OCI-LY1 (cell line): ENCODE measurements at regions not wholly inside any gene's neighbourhood (a gene's known extent, or its start where the extent isn't known, plus 50 kb on each side); places are given as distances from the start of the nearest gene placed in this dataset.

Source experiments
- H2AFZ ChIP-seq: fragments of 200-600 bp; sonication (generic), shearing (Covaris generic); 2 replicates; pipeline ENCODE4 v1.6.0; 2014; ENCODE audit warnings: antibody characterized with exemption, mild to moderate bottlenecking, low read length
- H3F3A ChIP-seq: fragments of 200-600 bp; sonication (generic), shearing (Covaris generic); 2 replicates; pipeline ENCODE4 v1.6.0; 2014; ENCODE audit warnings: mild to moderate bottlenecking, antibody characterized with exemption, low read length, moderate library complexity; ENCODE audit not compliant: insufficient read depth
- H3K27ac ChIP-seq: fragments of 200-600 bp; sonication (generic); 2 replicates; pipeline ENCODE4 v1.5.1; 2014; ENCODE audit warnings: low read length, mixed run types, mild to moderate bottlenecking, low read depth; ENCODE audit not compliant: poor library complexity, severe bottlenecking
- H3K27me3 ChIP-seq: fragments of 200-600 bp; sonication (generic); 2 replicates; pipeline ENCODE4 v1.6.0; 2014; ENCODE audit warnings: antibody characterized with exemption, mild to moderate bottlenecking, low read length, moderate library complexity; ENCODE audit not compliant: insufficient read depth
- H3K36me3 ChIP-seq: fragments of 200-600 bp; sonication (generic); 2 replicates; pipeline ENCODE4 v1.6.1; 2014; ENCODE audit warnings: mild to moderate bottlenecking, antibody characterized with exemption, low read length, moderate library complexity, mixed read lengths; ENCODE audit not compliant: insufficient read depth
- H3K4me1 ChIP-seq: fragments of 200-600 bp; sonication (generic); 2 replicates; pipeline ENCODE4 v1.5.1; 2014; ENCODE audit warnings: mild to moderate bottlenecking, low read length, moderate library complexity; ENCODE audit not compliant: insufficient read depth, severe bottlenecking
- H3K4me2 ChIP-seq: fragments of 200-600 bp; sonication (generic), shearing (Covaris generic); 2 replicates; pipeline ENCODE4 v1.6.1; 2014; ENCODE audit warnings: low read length
- H3K4me3 ChIP-seq: fragments of 200-600 bp; sonication (generic); 2 replicates; pipeline ENCODE4 v1.5.1; 2014; ENCODE audit warnings: low read length, low read depth, mild to moderate bottlenecking, mixed read lengths; ENCODE audit not compliant: poor library complexity, severe bottlenecking
- H3K79me2 ChIP-seq: fragments of 200-600 bp; shearing (Covaris generic); 2 replicates; pipeline ENCODE4 v1.6.1; 2016; ENCODE audit warnings: mixed run types, low read length, mixed read lengths; ENCODE audit not compliant: insufficient read depth
- H3K9ac ChIP-seq: fragments of 200-600 bp; sonication (generic), shearing (Covaris generic); 2 replicates; pipeline ENCODE4 v1.6.1; 2014; ENCODE audit warnings: mild to moderate bottlenecking, low read length, mixed read lengths
- H3K9me2 ChIP-seq: fragments of 200-600 bp; sonication (generic), shearing (Covaris generic); 2 replicates; pipeline ENCODE4 v1.6.1; 2014; ENCODE audit warnings: low read depth, mild to moderate bottlenecking, low read length, mixed read lengths
- H3K9me3 ChIP-seq: fragments of 200-600 bp; shearing (Covaris generic); 2 replicates; pipeline ENCODE4 v1.6.1; 2014; ENCODE audit warnings: low read length, mixed read lengths
- H4K20me1 ChIP-seq: fragments of 200-600 bp; sonication (generic), shearing (Covaris generic); 2 replicates; pipeline ENCODE4 v1.6.0; 2016; ENCODE audit warnings: mild to moderate bottlenecking, low read length; ENCODE audit not compliant: insufficient read depth
- EZH2 ChIP-seq: fragments of 200-600 bp; sonication (generic), shearing (Covaris generic); IDR thresholded peaks from 2 replicates; pipeline ENCODE4 v1.8.0; 2017; ENCODE audit warnings: borderline replicate concordance, mixed run types, mild to moderate bottlenecking, antibody characterized with exemption, low read length, moderate library complexity, mixed read lengths
- TF ChIP-seq, protein P1 (sequence below): fragments of 200-600 bp; sonication (generic), shearing (Covaris generic); IDR thresholded peaks from 2 replicates; pipeline ENCODE4 v1.5.1; 2017; ENCODE audit warnings: mild to moderate bottlenecking, antibody characterized with exemption, low read length, moderate library complexity, mixed read lengths

DNA sequence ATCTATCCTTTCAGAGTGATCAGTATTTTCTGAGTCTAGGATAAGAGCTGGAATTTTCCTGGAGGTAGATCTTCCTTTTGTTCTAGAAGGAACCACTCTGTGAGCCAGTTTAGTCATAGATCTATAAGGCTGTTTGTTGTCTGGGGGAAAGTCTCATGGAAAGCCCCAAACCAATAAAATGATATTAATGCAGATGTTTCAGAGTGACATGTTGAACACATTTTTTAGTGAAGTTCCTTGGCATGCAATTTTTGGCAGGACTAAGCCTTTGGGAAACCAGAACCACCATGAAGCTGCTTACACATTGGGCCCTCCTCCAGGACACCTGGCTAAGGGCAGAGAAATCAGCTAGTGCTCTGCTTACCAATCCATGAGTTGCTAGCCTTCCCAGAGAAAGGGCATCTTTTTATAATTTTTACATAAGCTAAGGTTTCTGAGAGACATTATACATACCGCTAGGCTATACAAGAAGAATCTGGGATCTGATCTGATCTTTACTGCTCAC is 101.5 kb upstream of the PCED1B start:
- H3K9ac ChIP-seq = no peak overlapping the region
- H3K4me2 ChIP-seq = no peak overlapping the region
- no peak overlapping the region for H2AFZ ChIP-seq
- no peak overlapping the region for H3K27ac ChIP-seq
- no peak for TF ChIP-seq EZH2
- TF ChIP-seq, protein P1, sequence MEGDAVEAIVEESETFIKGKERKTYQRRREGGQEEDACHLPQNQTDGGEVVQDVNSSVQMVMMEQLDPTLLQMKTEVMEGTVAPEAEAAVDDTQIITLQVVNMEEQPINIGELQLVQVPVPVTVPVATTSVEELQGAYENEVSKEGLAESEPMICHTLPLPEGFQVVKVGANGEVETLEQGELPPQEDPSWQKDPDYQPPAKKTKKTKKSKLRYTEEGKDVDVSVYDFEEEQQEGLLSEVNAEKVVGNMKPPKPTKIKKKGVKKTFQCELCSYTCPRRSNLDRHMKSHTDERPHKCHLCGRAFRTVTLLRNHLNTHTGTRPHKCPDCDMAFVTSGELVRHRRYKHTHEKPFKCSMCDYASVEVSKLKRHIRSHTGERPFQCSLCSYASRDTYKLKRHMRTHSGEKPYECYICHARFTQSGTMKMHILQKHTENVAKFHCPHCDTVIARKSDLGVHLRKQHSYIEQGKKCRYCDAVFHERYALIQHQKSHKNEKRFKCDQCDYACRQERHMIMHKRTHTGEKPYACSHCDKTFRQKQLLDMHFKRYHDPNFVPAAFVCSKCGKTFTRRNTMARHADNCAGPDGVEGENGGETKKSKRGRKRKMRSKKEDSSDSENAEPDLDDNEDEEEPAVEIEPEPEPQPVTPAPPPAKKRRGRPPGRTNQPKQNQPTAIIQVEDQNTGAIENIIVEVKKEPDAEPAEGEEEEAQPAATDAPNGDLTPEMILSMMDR = no peak
- no peaks in the 10 kb centered on the region for H3K4me1 ChIP-seq
- no peaks in the 10 kb centered on the region for H3F3A ChIP-seq
- H3K36me3 ChIP-seq = no peaks in the 10 kb centered on the region
- H3K79me2 ChIP-seq = no peaks in the 10 kb centered on the region
- H3K27me3 ChIP-seq = no peaks in the 10 kb centered on the region
- no peaks in the 10 kb centered on the region for H3K9me3 ChIP-seq
- no peaks in the 10 kb centered on the region for H4K20me1 ChIP-seq
- H3K4me3 ChIP-seq = no peak overlapping the region
- no peaks in the 10 kb centered on the region for H3K9me2 ChIP-seq

DNA sequence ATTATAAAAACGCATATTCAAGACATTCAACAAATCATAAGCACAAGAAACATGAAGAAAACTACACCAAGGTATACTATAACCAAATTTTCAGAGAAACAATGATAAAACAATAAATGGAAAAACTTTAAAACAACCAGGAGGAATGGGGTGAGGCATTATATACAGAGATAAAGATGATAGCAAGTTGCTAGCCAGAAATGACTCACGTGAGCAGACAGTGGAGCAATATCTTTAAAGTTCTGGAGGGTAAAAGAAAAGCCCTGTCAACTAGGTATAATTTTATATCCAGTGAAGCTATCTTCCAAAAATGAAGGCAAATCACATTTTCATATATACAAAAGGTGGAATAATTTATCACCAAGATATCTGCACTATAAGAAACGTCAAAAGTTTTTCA is 97.8 kb upstream of the PCED1B start:
- Histone ChIP-seq H3K36me3 (no peaks in the 10 kb centered on the region), H3K9me2 (no peaks in the 10 kb centered on the region), H3K9me3 (no peaks in the 10 kb centered on the region), H3F3A (no peaks in the 10 kb centered on the region), H4K20me1 (no peaks in the 10 kb centered on the region), H3K27me3 (no peaks in the 10 kb centered on the region), H3K79me2 (no peaks in the 10 kb centered on the region), H3K4me1 (no peaks in the 10 kb centered on the region), H3K4me2 (no peak overlapping the region), H3K27ac (no peak overlapping the region), H2AFZ (no peak overlapping the region), H3K4me3 (no peak overlapping the region), H3K9ac (no peak overlapping the region)
- TF ChIP-seq, protein P1 = no peak
- no peak for TF ChIP-seq EZH2

DNA sequence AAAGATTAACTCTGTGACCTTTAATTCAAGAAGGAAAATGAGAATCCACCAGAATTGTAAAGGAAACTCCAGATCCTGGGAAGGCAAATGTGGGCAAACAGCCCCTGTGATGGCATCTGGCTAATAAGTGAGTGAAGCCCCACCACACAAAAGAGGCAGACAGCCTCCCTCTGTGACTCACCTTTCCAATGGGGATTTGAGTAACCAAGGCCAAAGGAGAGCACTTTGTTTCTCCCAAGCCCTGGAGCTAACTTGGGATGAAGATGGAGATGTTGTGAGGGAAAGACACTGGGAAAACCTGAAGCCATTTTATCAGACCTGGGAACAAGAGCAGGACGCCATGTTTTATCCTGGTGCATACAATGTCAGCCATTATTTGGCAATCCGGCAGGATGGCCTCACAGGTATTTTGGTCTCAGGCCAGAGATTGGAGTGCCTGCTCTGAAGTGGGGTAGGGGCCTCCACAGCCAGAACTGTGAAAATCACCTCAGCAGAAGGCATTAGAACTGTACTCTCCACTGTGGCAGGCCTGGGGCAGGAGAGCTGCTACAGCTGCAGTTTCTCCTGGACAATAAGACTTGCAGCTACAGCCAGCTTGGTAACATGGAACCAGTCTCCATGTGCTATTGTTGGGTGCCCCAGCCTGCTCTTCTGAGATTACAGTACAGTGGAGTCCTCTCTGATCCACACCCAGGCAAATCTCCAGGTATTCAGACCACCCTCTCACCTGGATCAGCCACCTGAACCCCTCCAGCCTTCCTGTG is 96.6 kb upstream of the PCED1B start:
- no peak overlapping the region for H3K27ac ChIP-seq
- H3K79me2 ChIP-seq = no peaks in the 10 kb centered on the region
- no peak overlapping the region for H3K9ac ChIP-seq
- no peak overlapping the region for H3K4me2 ChIP-seq
- no peak overlapping the region for H3K4me3 ChIP-seq
- H3K9me3 ChIP-seq = no peaks in the 10 kb centered on the region
- no peak overlapping the region for H2AFZ ChIP-seq
- no peaks in the 10 kb centered on the region for H3F3A ChIP-seq
- no peaks in the 10 kb centered on the region for H3K4me1 ChIP-seq
- no peaks in the 10 kb centered on the region for H4K20me1 ChIP-seq
- H3K9me2 ChIP-seq = no peaks in the 10 kb centered on the region
- no peaks in the 10 kb centered on the region for H3K36me3 ChIP-seq
- no peak for TF ChIP-seq EZH2
- TF ChIP-seq, protein P1 = no peak
- H3K27me3 ChIP-seq = no peaks in the 10 kb centered on the region
